Keratinocyte (primary cell): ENCODE measurements at regions not wholly inside any gene's neighbourhood (a gene's known extent, or its start where the extent isn't known, plus 50 kb on each side); places are given as distances from the start of the nearest gene placed in this dataset.

Source experiments
- DNase-seq: peaks from one replicate; pipeline ENCODE4 v3.0.0-alpha.2; 2011; ENCODE audit warnings: low read depth, missing footprints, low spot score
- FAIRE-seq: peaks from 2 replicates; lab custom pipeline; 2011; peaks lifted over from hg19 to GRCh38; lab: Jason Lieb, UNC
- H2AFZ ChIP-seq: 2 replicates; pipeline ENCODE4 v1.6.0; 2012; ENCODE audit warnings: low read length, control low read depth, inconsistent platforms; ENCODE audit not compliant: control insufficient read depth
- H3K27ac ChIP-seq: 2 replicates; pipeline ENCODE4 v1.5.1; 2011; ENCODE audit warnings: low read length; ENCODE audit not compliant: control insufficient read depth, insufficient read depth
- H3K27me3 ChIP-seq: 3 replicates; pipeline ENCODE4 v1.6.0; 2011; ENCODE audit warnings: low read length; ENCODE audit not compliant: control insufficient read depth, insufficient read depth; ENCODE audit errors: extremely low read depth
- H3K36me3 ChIP-seq, 2 experiments: 2 replicates in 1 of 2; 3 replicates in 1 of 2; pipeline ENCODE4 v1.5.1; 2011; ENCODE audit warnings: low read length in 2 of 2, mild to moderate bottlenecking in 1 of 2; ENCODE audit not compliant: control insufficient read depth in 2 of 2, insufficient read depth in 2 of 2; ENCODE audit errors: extremely low read depth in 1 of 2
- H3K4me1 ChIP-seq: 3 replicates; pipeline ENCODE4 v1.5.1; 2011; ENCODE audit warnings: low read length; ENCODE audit not compliant: control insufficient read depth, insufficient read depth; ENCODE audit errors: extremely low read depth
- H3K4me2 ChIP-seq: 3 replicates; pipeline ENCODE4 v1.6.0; 2011; ENCODE audit warnings: low read depth, low read length; ENCODE audit not compliant: control insufficient read depth, insufficient read depth; ENCODE audit errors: extremely low read depth
- H3K4me3 ChIP-seq, 3 experiments: fragments of 200-600 bp in 1 of 3; sonication (generic) in 1 of 3; 2 replicates in 2 of 3; 3 replicates in 1 of 3; pipeline ENCODE4 v1.5.1; 2011 to 2016; ENCODE audit warnings: low read length in 3 of 3, mild to moderate bottlenecking in 3 of 3, control low read depth in 2 of 3, inconsistent platforms in 1 of 3, low read depth in 1 of 3, mixed read lengths in 1 of 3, mixed run types in 1 of 3, moderate library complexity in 1 of 3; ENCODE audit not compliant: control insufficient read depth in 2 of 3, insufficient read depth in 2 of 3; ENCODE audit errors: extremely low read depth in 1 of 3
- H3K79me2 ChIP-seq: 2 replicates; pipeline ENCODE4 v1.6.0; 2012; ENCODE audit warnings: low read length; ENCODE audit not compliant: control insufficient read depth, insufficient read depth
- H3K9ac ChIP-seq: 3 replicates; pipeline ENCODE4 v1.6.0; 2011; ENCODE audit warnings: low read length; ENCODE audit not compliant: control insufficient read depth, insufficient read depth; ENCODE audit errors: extremely low read depth
- H3K9me1 ChIP-seq: 3 replicates; pipeline ENCODE4 v1.6.0; 2011; ENCODE audit warnings: low read length; ENCODE audit not compliant: control insufficient read depth, insufficient read depth; ENCODE audit errors: extremely low read depth
- H3K9me3 ChIP-seq: 2 replicates; pipeline ENCODE4 v1.5.1; 2012; ENCODE audit warnings: low read depth, low read length; ENCODE audit not compliant: control insufficient read depth
- H4K20me1 ChIP-seq: 3 replicates; pipeline ENCODE4 v1.6.0; 2011; ENCODE audit warnings: low read length; ENCODE audit not compliant: control insufficient read depth, insufficient read depth; ENCODE audit errors: extremely low read depth
- CTCF ChIP-seq, 3 experiments: IDR thresholded peaks in 1 of 3; conservative IDR thresholded peaks in 1 of 3; optimal IDR thresholded peaks in 1 of 3; 2 replicates in 2 of 3; 3 replicates in 1 of 3; pipeline versions ENCODE3 to v1.5.1; 2011; ENCODE audit warnings: low read length in 3 of 3, mild to moderate bottlenecking in 3 of 3, moderate library complexity in 2 of 3, control low read depth in 1 of 3, inconsistent platforms in 1 of 3; ENCODE audit not compliant: insufficient read depth in 2 of 3; ENCODE audit errors: extremely low read depth in 1 of 3
- EZH2 ChIP-seq: IDR thresholded peaks from one replicate; pipeline ENCODE4 v1.6.1; 2012; ENCODE audit warnings: inconsistent platforms, mild to moderate bottlenecking, low read length, moderate library complexity
- dilution Hi-C: fragments of 300-500 bp; cut with MboI; formaldehyde crosslinking; loops from one replicate; pipeline ENCODE4 v1.7.0; 2020; ENCODE audit warnings: low sequenced_read_pairs; ENCODE audit not compliant: extremely low pct_ligation_motif_present

GRCh38 chr18:56207989-56208388, 430.4 kb downstream of the TXNL1 start:
- dilution Hi-C loops, result no loop called here
- Histone ChIP-seq H2AFZ (no peak overlapping the region), H3K36me3 (no peaks in the 10 kb centered on the region), H3K27ac (no peak overlapping the region), H3K9me3 (no peaks in the 10 kb centered on the region), H3K4me3 (no peak overlapping the region), H3K9ac (no peak overlapping the region), H3K27me3 (no peaks in the 10 kb centered on the region), H4K20me1 (no peaks in the 10 kb centered on the region), H3K79me2 (no peaks in the 10 kb centered on the region), H3K4me1 (no peaks in the 10 kb centered on the region), H3K9me1 (no peaks in the 10 kb centered on the region), H3K4me2 (no peak overlapping the region)
- no peak for FAIRE-seq
- no peak for TF ChIP-seq EZH2
- no peak for TF ChIP-seq CTCF (optimal IDR thresholded peaks at IDR 0.05 in 1 of 3, IDR thresholded peaks at IDR 0.05 in 1 of 3, conservative IDR thresholded peaks at IDR 0.05 in 1 of 3; ENCODE audit: extremely low read depth in 1 of 3, insufficient read depth in 2 of 3, low read length in 3 of 3)
- no peak for DNase-seq

- Histone ChIP-seq H3K4me2 (no peak overlapping the region), H3K4me1 (no peaks in the 10 kb centered on the region), H3K9me3 (no peaks in the 10 kb centered on the region), H3K79me2 (no peaks in the 10 kb centered on the region), H4K20me1 (no peaks in the 10 kb centered on the region), H2AFZ (no peak overlapping the region), H3K4me3 (no peak overlapping the region), H3K36me3 (no peaks in the 10 kb centered on the region), H3K9ac (no peak overlapping the region), H3K27ac (no peak overlapping the region), H3K27me3 (no peaks in the 10 kb centered on the region), H3K9me1 (no peaks in the 10 kb centered on the region)
- dilution Hi-C loops, result no loop called here
- FAIRE-seq (no peak), DNase-seq (no peak)
- no peak for TF ChIP-seq EZH2
- TF ChIP-seq CTCF (optimal IDR thresholded peaks at IDR 0.05 in 1 of 3, IDR thresholded peaks at IDR 0.05 in 1 of 3, conservative IDR thresholded peaks at IDR 0.05 in 1 of 3; ENCODE audit: extremely low read depth in 1 of 3, insufficient read depth in 2 of 3, low read length in 3 of 3), result no peak
These were observed 434.3 kb downstream of the TXNL1 start for GRCh38 chr18:56204052-56204451.
